GM12891 (cell line): ENCODE measurements at regions not wholly inside any gene's neighbourhood (a gene's known extent, or its start where the extent isn't known, plus 50 kb on each side); places are given as distances from the start of the nearest gene placed in this dataset.

ENCODE experiments used
- DNase-seq: peaks from one replicate; pipeline ENCODE4 v3.0.0; 2011; ENCODE audit warnings: low spot score; ENCODE audit not compliant: insufficient read length
- FAIRE-seq: peaks from 2 replicates; lab custom pipeline; 2011; peaks lifted over from hg19 to GRCh38; lab: Jason Lieb, UNC
- PAX5 ChIP-seq: IDR thresholded peaks from 2 replicates; pipeline ENCODE4 v1.6.1; 2011; ENCODE audit warnings: low read length, moderate library complexity, mild to moderate bottlenecking; ENCODE audit not compliant: insufficient read depth, severe bottlenecking
- POLR2A ChIP-seq: IDR thresholded peaks from 2 replicates; pipeline ENCODE4 v1.6.1; 2011; ENCODE audit warnings: low read depth, low read length, control low read depth
- POLR2AphosphoS5 ChIP-seq: IDR thresholded peaks from 2 replicates; pipeline ENCODE4 v1.6.1; 2011; ENCODE audit warnings: low read depth, low read length, control low read depth
- POU2F2 ChIP-seq: IDR thresholded peaks from 2 replicates; pipeline ENCODE4 v1.6.1; 2011; ENCODE audit warnings: low read depth, mild to moderate bottlenecking, control low read depth, low read length, moderate library complexity
- SPI1 ChIP-seq: IDR thresholded peaks from 2 replicates; pipeline ENCODE4 v1.6.1; 2011; ENCODE audit warnings: low read depth, low read length, control low read depth
- TAF1 ChIP-seq: IDR thresholded peaks from 2 replicates; pipeline ENCODE4 v1.6.1; 2011; ENCODE audit warnings: low read depth, low read length, control low read depth

- DNase-seq (no peak), FAIRE-seq (no peak)
- TF ChIP-seq POLR2AphosphoS5, result no peak
- TF ChIP-seq POLR2A, result no peak
- TF ChIP-seq PAX5, result no peak
- no peak for TF ChIP-seq SPI1
- TF ChIP-seq TAF1, result no peak
These were observed 270.8 kb downstream of the PSAT1 start for GRCh38 chr9:78567693-78568092.

- no peak for TF ChIP-seq POLR2AphosphoS5
- TF ChIP-seq TAF1, result no peak
- no peak for TF ChIP-seq SPI1
- no peak for TF ChIP-seq POU2F2
- TF ChIP-seq POLR2A, result no peak
- TF ChIP-seq PAX5, result no peak
- DNase-seq (no peak), FAIRE-seq (no peak)
These were observed 271.8 kb downstream of the PSAT1 start for GRCh38 chr9:78568774-78569173.

GRCh38 chr9:78572266-78572665, 275.3 kb downstream of the PSAT1 start:
- TF ChIP-seq POLR2AphosphoS5, result no peak
- TF ChIP-seq POU2F2, result no peak
- no peak for TF ChIP-seq SPI1
- no peak for FAIRE-seq
- DNase-seq, result no peak

- no peak for TF ChIP-seq POU2F2
- no peak for TF ChIP-seq SPI1
- TF ChIP-seq POLR2AphosphoS5, result no peak
- TF ChIP-seq TAF1, result no peak
- no peak for TF ChIP-seq PAX5
- TF ChIP-seq POLR2A, result no peak
- DNase-seq, result no peak
- no peak for FAIRE-seq
These were observed 276.3 kb downstream of the PSAT1 start for GRCh38 chr9:78573205-78573604.

- no peak for DNase-seq
- no peak for TF ChIP-seq SPI1
- TF ChIP-seq POLR2A, result no peak
- TF ChIP-seq TAF1, result no peak
- no peak for TF ChIP-seq PAX5
- TF ChIP-seq POU2F2, result no peak
- no peak for TF ChIP-seq POLR2AphosphoS5
- no peak for FAIRE-seq
These were observed 276.7 kb downstream of the PSAT1 start for GRCh38 chr9:78573669-78574068.

- FAIRE-seq (no peak), DNase-seq (no peak)
- TF ChIP-seq TAF1 (no peak), SPI1 (no peak), PAX5 (no peak), POLR2AphosphoS5 (no peak), POLR2A (no peak), POU2F2 (no peak)
These were observed 277.6 kb downstream of the PSAT1 start for GRCh38 chr9:78574354-78575045.

- no peak for TF ChIP-seq POU2F2
- TF ChIP-seq TAF1, result no peak
- TF ChIP-seq POLR2A, result no peak
- TF ChIP-seq PAX5, result no peak
- no peak for TF ChIP-seq POLR2AphosphoS5
- TF ChIP-seq SPI1, result no peak
- DNase-seq (no peak), FAIRE-seq (no peak)
These were observed 278.2 kb downstream of the PSAT1 start for GRCh38 chr9:78575081-78575480.

GRCh38 chr9:78575771-78576170, 278.8 kb downstream of the PSAT1 start:
- TF ChIP-seq TAF1, result no peak
- TF ChIP-seq POLR2AphosphoS5, result no peak
- TF ChIP-seq POLR2A, result no peak
- no peak for TF ChIP-seq PAX5
- TF ChIP-seq SPI1, result no peak
- TF ChIP-seq POU2F2, result no peak
- DNase-seq, result no peak
- FAIRE-seq, result no peak

- no peak for FAIRE-seq
- DNase-seq, result no peak
These were observed 280.4 kb downstream of the PSAT1 start for GRCh38 chr9:78577156-78577906.

GRCh38 chr9:78578072-78578471, 281.1 kb downstream of the PSAT1 start:
- no peak for FAIRE-seq
- TF ChIP-seq POLR2AphosphoS5 (no peak), POU2F2 (no peak), PAX5 (no peak), POLR2A (no peak), TAF1 (no peak)
- no peak for DNase-seq

More at GRCh38 chr9:78577156-78577906, 280.4 kb downstream of the PSAT1 start:
- TF ChIP-seq SPI1 (no peak), PAX5 (no peak), TAF1 (no peak), POU2F2 (no peak), POLR2A (no peak), POLR2AphosphoS5 (no peak)

- TF ChIP-seq TAF1 (no peak), POLR2A (no peak), SPI1 (no peak), PAX5 (no peak), POLR2AphosphoS5 (no peak), POU2F2 (no peak)
- DNase-seq (no peak), FAIRE-seq (no peak)
These were observed 285.9 kb downstream of the PSAT1 start for GRCh38 chr9:78582821-78583220.
